Loucy (cell line): ENCODE measurements at regions not wholly inside any gene's neighbourhood (a gene's known extent, or its start where the extent isn't known, plus 50 kb on each side); places are given as distances from the start of the nearest gene placed in this dataset.
"Not testable (repeated sequence)": the region's sequence is repeated elsewhere in the genome, so short reads cannot be mapped to it uniquely, and the experiment has no call there.

Source experiments
- EZH2phosphoT487 ChIP-seq: fragments of 200-600 bp; IDR thresholded peaks from 2 replicates; pipeline ENCODE4 v1.6.1; 2018; ENCODE audit warnings: antibody characterized with exemption, mild to moderate bottlenecking, moderate library complexity, borderline replicate concordance
- TF ChIP-seq, protein P1 (sequence below): fragments of 200-600 bp; sonication (generic); conservative IDR thresholded peaks from 2 replicates; pipeline ENCODE4 v1.5.1; 2014; ENCODE audit warnings: mild to moderate bottlenecking, antibody characterized with exemption, low read length

DNA sequence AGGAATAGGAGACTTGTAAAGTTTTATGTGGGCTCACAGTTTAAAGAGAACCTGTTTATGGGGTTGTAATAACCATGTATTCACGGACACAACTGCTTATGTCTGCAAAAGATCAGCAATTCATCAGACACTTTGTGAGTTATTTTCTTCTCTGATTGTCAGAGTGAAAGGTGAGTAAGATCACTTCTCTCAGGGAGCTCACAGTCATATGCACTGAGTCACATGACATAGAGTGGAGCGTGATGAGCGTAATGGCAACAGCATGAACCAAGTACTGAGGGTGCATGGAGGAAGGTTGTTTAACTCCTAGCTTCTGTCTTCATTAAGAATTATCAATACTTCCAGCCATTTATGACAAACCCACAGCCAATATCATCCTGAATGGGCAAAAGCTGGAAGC, 128.8 kb downstream of the OR4M2 start:
- TF ChIP-seq, protein P1, sequence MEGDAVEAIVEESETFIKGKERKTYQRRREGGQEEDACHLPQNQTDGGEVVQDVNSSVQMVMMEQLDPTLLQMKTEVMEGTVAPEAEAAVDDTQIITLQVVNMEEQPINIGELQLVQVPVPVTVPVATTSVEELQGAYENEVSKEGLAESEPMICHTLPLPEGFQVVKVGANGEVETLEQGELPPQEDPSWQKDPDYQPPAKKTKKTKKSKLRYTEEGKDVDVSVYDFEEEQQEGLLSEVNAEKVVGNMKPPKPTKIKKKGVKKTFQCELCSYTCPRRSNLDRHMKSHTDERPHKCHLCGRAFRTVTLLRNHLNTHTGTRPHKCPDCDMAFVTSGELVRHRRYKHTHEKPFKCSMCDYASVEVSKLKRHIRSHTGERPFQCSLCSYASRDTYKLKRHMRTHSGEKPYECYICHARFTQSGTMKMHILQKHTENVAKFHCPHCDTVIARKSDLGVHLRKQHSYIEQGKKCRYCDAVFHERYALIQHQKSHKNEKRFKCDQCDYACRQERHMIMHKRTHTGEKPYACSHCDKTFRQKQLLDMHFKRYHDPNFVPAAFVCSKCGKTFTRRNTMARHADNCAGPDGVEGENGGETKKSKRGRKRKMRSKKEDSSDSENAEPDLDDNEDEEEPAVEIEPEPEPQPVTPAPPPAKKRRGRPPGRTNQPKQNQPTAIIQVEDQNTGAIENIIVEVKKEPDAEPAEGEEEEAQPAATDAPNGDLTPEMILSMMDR = not testable (repeated sequence)
- not testable (repeated sequence) for TF ChIP-seq EZH2phosphoT487
